ENCODE measurements at regions not wholly inside any gene's neighbourhood (a gene's known extent, or its start where the extent isn't known, plus 50 kb on each side); places are given as distances from the start of the nearest gene placed in this dataset.

- no peak for TF ChIP-seq CTCF (IDR thresholded peaks at IDR 0.05; ENCODE audit: low read depth, low read length)
- no peak for TF ChIP-seq MYC (IDR thresholded peaks at IDR 0.05; ENCODE audit: low read depth, low read length)
- no peak for TF ChIP-seq POLR2A (IDR thresholded peaks at IDR 0.05; ENCODE audit: extremely low read depth, insufficient read length)
- TF ChIP-seq, protein P1, sequence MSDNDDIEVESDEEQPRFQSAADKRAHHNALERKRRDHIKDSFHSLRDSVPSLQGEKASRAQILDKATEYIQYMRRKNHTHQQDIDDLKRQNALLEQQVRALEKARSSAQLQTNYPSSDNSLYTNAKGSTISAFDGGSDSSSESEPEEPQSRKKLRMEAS (IDR thresholded peaks at IDR 0.05; ENCODE audit: low read depth, low read length): no peak
Measured at GRCh38 chr3:158906749-158907148, 104.9 kb downstream of the MFSD1 start.

Data from NB4 (cell line).